DOHH2 (cell line): ENCODE measurements at regions not wholly inside any gene's neighbourhood (a gene's known extent, or its start where the extent isn't known, plus 50 kb on each side); places are given as distances from the start of the nearest gene placed in this dataset.

Source experiments
- CTCF ChIP-seq: fragments of 200-600 bp; sonication (generic); IDR thresholded peaks from one replicate; pipeline ENCODE4 v1.5.1; 2014; ENCODE audit warnings: antibody characterized with exemption, mild to moderate bottlenecking, low read depth, low read length; ENCODE audit not compliant: poor library complexity, severe bottlenecking
- EZH2phosphoT487 ChIP-seq: fragments of 200-600 bp; sonication (generic); IDR thresholded peaks from 2 replicates; pipeline ENCODE4 v1.6.1; 2017; ENCODE audit warnings: borderline replicate concordance, mild to moderate bottlenecking, antibody characterized with exemption, low read length, moderate library complexity, mixed read lengths

- TF ChIP-seq CTCF (no peak), EZH2phosphoT487 (no peak)
Measured at GRCh38 chr1:219847215-219847855, 81.0 kb downstream of the SLC30A10 start.
